Esophagus (tissue), 2 donors: ENCODE measurements at regions not wholly inside any gene's neighbourhood (a gene's known extent, or its start where the extent isn't known, plus 50 kb on each side); places are given as distances from the start of the nearest gene placed in this dataset.

Experiments
- H3K27ac ChIP-seq, 2 donors: one replicate each; pipeline ENCODE4 v1.5.1; 2013; ENCODE audit warnings: low read depth in 2 of 2, mild to moderate bottlenecking in 2 of 2, inconsistent platforms in 1 of 2, low read length in 1 of 2, moderate library complexity in 1 of 2
- H3K27me3 ChIP-seq, 2 donors: one replicate each; pipeline ENCODE4 v1.6.1; 2013; ENCODE audit warnings: low read length in 2 of 2, control low read depth in 1 of 2, mild to moderate bottlenecking in 1 of 2; ENCODE audit not compliant: insufficient read depth in 2 of 2, control insufficient read depth in 1 of 2
- H3K36me3 ChIP-seq, 2 donors: one replicate each; pipeline ENCODE4 v1.6.1; 2013; ENCODE audit warnings: low read length in 1 of 2; ENCODE audit not compliant: control insufficient read depth in 2 of 2, insufficient read depth in 2 of 2
- H3K4me1 ChIP-seq, 2 donors: one replicate each; pipeline ENCODE4 v1.6.1; 2013; ENCODE audit warnings: low read length in 1 of 2; ENCODE audit not compliant: control insufficient read depth in 2 of 2, insufficient read depth in 2 of 2
- H3K4me3 ChIP-seq, 2 donors: one replicate each; pipeline ENCODE4 v1.5.1; 2013; ENCODE audit warnings: low read length in 2 of 2, mild to moderate bottlenecking in 2 of 2, low read depth in 1 of 2, moderate library complexity in 1 of 2
- H3K9me3 ChIP-seq, 2 donors: one replicate each; pipeline ENCODE4 v1.6.1; 2013; ENCODE audit warnings: mild to moderate bottlenecking in 2 of 2, low read depth in 1 of 2, low read length in 1 of 2, moderate library complexity in 1 of 2; ENCODE audit not compliant: control insufficient read depth in 2 of 2, insufficient read depth in 1 of 2
- WGBS, 2 donors: extraction: QIAGEN DNeasy Blood & Tissue Kit; methylation state at CpG; one replicate each; pipeline ENCODE4 v1.1.7; 2013; 5-methylcytosine and 5-hydroxymethylcytosine counted together
- donor health status: healthy with polysubstance abuse.
- donor health status: Bipolar disorder and iron deficiency.

DNA sequence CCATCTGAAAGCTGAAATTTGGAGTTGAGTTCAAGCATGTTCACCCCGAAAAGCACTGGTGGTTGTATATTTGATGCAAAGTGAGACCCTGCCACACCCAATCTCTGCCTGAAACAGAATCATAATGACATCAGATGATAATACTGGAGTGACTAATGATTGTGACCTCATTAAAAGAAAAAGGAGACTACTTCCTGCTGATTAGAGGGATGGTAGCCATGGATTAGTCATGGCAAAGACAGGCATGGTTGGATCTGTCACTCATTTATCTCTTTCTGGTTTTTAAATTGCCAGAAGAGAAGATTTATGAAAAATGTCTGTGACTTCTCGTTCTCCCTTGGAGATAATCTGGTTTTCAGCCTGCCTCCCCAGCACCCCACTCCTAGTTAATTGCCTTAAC lies 101.2 kb downstream of the BAMBI start:
- no peak overlapping the region for H3K27ac ChIP-seq
- no peaks in the 10 kb centered on the region for H3K9me3 ChIP-seq
- WGBS, 2 donors: 72 to 81% methylated on average over 2 of the region's 2 CpGs
- H3K27me3 ChIP-seq: no peaks in the 10 kb centered on the region
- no peaks in the 10 kb centered on the region for H3K4me1 ChIP-seq
- H3K4me3 ChIP-seq: no peak overlapping the region
- no peaks in the 10 kb centered on the region for H3K36me3 ChIP-seq

DNA sequence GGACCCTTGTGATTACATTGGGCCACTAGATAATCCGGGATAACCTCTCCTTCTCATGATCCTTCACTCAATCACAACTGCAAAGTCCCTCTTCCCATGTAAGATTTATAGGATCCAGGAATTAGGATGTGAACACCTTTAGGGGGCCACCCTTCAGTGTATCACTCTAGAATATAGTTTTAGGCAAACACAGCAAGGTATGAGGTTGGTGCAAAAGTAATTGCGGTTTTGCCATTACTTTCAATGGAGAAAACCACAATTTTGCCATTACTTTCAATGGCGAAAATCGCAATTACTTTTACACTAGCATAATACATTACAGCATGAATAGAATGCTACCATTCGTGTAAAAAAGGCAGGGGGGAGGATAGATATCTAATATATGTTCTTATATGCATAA lies 104.0 kb downstream of the BAMBI start:
- WGBS, 2 donors: 77 to 87% methylated on average over 5 of the region's 5 CpGs
- no peak overlapping the region for H3K27ac ChIP-seq

DNA sequence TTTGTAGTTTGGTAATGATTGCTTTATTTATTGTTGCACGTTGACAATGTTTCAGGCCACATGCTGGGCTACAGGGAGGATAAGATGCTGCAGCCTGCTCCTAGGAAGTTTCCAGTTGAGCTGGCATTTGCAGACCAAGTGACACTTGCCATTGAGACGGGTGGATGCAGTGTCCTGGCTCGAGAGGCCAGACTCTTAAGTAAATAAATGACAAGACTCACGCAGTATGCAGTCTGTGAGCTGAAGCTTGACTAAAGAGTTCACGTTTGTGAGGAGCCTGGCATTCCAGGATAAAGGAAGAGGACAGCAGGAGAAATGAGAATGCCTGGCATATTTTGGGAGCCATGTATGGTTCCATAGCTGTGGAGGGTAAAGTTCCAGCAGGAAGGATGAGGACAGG lies 105.8 kb downstream of the BAMBI start:
- Histone ChIP-seq H3K27ac (no peak overlapping the region), H3K36me3 (no peaks in the 10 kb centered on the region), H3K27me3 (no peaks in the 10 kb centered on the region), H3K9me3 (no peaks in the 10 kb centered on the region), H3K4me1 (no peaks in the 10 kb centered on the region), H3K4me3 (no peak overlapping the region)
- WGBS, 2 donors: 71 to 72% methylated on average over 5 of the region's 5 CpGs

More for the DNA sequence above, 104.0 kb downstream of the BAMBI start:
- H3K4me1 ChIP-seq: no peaks in the 10 kb centered on the region
- H3K27me3 ChIP-seq: no peaks in the 10 kb centered on the region
- H3K36me3 ChIP-seq: no peaks in the 10 kb centered on the region
- H3K4me3 ChIP-seq: no peak overlapping the region
- H3K9me3 ChIP-seq: no peaks in the 10 kb centered on the region

DNA sequence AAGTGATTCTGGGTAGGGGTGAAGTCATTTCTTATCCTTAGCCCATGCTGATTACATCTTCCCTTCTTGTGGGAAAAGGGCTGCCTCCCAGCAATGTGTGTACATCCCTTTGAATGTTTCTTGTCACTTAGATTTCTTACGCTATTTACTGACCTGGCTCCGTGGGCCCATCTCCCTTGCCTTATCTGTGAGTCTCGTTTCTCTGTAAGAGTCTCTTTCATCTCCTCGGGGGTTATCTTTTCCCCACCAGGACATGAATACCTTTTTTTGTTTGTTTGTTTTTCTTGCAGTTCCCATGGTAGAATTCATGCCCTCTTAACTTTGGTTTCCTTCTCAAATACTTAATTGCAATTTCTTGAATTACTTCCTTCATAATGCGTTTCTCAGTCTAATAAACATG lies 107.7 kb downstream of the BAMBI start:
- 67 to 72% methylated on average over 5 of the region's 5 CpGs for WGBS, 2 donors
- Histone ChIP-seq H3K27ac (no peak overlapping the region), H3K4me1 (no peaks in the 10 kb centered on the region), H3K4me3 (no peak overlapping the region), H3K9me3 (no peaks in the 10 kb centered on the region), H3K36me3 (no peaks in the 10 kb centered on the region), H3K27me3 (no peaks in the 10 kb centered on the region)

DNA sequence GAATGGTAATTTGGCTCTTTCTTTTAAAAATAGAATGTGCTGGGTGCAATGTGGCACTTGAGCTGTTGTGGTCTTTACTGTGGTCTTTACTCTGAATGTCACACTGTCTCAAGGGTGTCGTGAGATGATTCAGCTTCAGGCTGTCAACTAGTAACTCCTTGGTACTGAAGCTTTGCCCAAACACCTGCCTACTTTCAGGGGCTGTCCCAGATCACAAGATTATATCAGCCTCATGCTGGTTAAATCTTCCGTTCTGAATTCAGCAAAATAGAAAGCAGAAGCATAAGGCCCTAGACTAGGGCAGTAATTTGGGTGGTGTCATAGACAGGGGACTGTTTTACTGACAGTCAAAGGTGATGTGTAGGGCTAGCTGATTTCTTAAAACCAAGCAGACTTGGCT lies 110.9 kb downstream of the BAMBI start:
- no peaks in the 10 kb centered on the region for H3K9me3 ChIP-seq
- 70 to 85% methylated on average over 2 of the region's 2 CpGs for WGBS, 2 donors
- H3K27me3 ChIP-seq: no peaks in the 10 kb centered on the region
- H3K4me3 ChIP-seq: no peak overlapping the region
- H3K4me1 ChIP-seq: no peaks in the 10 kb centered on the region
- H3K36me3 ChIP-seq: no peaks in the 10 kb centered on the region
- H3K27ac ChIP-seq: no peak overlapping the region

DNA sequence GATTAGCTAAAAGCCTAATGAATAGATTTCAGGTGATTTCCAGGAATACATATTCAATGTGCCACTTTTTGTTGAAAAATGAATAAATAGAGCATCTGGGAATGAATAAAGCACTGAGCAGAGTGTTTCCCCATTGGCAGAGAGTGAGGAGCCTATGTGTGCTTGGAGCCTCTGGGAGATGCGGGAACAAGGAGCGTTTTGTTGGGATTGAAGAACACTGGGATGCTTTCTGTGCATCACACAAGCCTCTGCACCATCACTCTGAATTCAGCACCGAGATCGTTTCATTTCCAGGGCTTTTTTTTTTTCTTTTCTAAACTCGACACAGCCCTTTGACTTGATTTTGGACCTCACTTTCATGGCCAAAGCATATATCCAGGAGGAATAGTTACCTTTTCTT lies 111.4 kb downstream of the BAMBI start:
- H3K27me3 ChIP-seq: no peaks in the 10 kb centered on the region
- 83 to 86% methylated on average over 5 of the region's 5 CpGs for WGBS, 2 donors
- H3K36me3 ChIP-seq: no peaks in the 10 kb centered on the region
- H3K4me3 ChIP-seq: no peak overlapping the region
- no peaks in the 10 kb centered on the region for H3K4me1 ChIP-seq
- H3K9me3 ChIP-seq: no peaks in the 10 kb centered on the region
- no peak overlapping the region for H3K27ac ChIP-seq

DNA sequence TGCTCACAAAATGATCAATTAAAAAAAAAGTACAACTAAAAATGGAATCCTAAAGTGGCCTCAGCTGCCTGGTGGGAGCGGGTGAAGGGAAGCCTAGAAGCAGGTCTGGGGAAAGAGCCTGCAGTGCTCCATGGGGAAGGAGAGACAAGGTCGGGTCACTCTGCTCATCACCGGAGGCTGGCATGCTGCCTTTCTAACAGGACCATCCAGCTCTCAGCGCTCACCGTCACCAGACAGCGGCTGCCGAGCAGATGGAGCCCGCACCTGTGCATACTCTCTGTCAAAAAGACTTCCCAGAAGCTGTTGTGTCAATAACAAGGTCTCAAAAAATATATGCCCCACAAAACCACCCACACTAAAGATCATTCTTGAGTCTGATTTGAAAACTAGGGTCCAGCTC lies 112.8 kb downstream of the BAMBI start:
- Histone ChIP-seq H3K4me1 (no peaks in the 10 kb centered on the region), H3K9me3 (no peaks in the 10 kb centered on the region), H3K27me3 (no peaks in the 10 kb centered on the region), H3K4me3 (no peak overlapping the region), H3K36me3 (no peaks in the 10 kb centered on the region), H3K27ac (no peak overlapping the region)
- WGBS, 2 donors: 88 to 91% methylated on average over 8 of the region's 8 CpGs

DNA sequence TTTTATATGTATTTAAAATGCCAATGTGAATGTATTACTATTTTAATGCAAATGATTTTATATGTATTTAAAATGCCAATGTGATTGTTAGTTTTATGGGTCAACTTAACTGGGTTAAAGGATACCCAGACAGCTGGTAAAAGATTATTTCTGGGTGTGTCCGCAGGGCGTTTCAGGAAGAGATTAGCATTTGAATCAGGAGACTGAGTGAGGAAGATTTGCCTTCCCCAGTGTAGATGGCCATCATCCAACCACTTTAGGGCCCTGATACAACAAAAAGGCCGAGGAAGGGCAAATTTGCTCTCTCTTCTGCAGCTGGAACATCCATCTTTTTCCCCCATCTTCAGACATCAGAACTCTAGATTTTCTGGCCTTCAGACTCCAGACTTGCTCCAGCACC lies 116.2 kb downstream of the BAMBI start:
- 64 to 69% methylated on average over 3 of the region's 3 CpGs for WGBS, 2 donors
- H3K27ac ChIP-seq: no peak overlapping the region
- no peaks in the 10 kb centered on the region for H3K4me1 ChIP-seq
- no peak overlapping the region for H3K4me3 ChIP-seq
- H3K9me3 ChIP-seq: no peaks in the 10 kb centered on the region
- no peaks in the 10 kb centered on the region for H3K36me3 ChIP-seq
- H3K27me3 ChIP-seq: no peaks in the 10 kb centered on the region

DNA sequence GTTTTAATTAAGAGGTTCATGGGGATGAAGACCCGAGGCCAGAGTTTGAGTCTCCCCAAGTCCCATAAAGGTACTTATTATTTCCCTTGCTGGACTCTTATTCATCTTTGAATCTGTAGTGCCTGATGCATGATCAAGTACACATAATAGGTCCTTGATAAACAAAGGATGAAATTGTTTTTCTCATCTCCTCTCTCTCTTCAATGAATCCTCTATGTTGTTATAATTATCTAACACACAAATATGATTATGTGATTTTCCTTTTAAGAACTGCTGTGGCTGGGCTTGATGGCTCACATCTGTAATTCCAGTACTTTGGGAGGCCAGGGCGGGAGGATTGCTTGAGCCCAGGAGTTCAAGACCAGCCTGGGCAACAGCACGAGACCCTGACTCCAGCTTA lies 117.7 kb downstream of the BAMBI start:
- Histone ChIP-seq H3K27ac (no peak overlapping the region), H3K36me3 (no peaks in the 10 kb centered on the region), H3K4me3 (no peak overlapping the region), H3K9me3 (no peaks in the 10 kb centered on the region), H3K4me1 (no peaks in the 10 kb centered on the region), H3K27me3 (no peaks in the 10 kb centered on the region)
- 94 to 95% methylated on average over 3 of the region's 3 CpGs for WGBS, 2 donors

DNA sequence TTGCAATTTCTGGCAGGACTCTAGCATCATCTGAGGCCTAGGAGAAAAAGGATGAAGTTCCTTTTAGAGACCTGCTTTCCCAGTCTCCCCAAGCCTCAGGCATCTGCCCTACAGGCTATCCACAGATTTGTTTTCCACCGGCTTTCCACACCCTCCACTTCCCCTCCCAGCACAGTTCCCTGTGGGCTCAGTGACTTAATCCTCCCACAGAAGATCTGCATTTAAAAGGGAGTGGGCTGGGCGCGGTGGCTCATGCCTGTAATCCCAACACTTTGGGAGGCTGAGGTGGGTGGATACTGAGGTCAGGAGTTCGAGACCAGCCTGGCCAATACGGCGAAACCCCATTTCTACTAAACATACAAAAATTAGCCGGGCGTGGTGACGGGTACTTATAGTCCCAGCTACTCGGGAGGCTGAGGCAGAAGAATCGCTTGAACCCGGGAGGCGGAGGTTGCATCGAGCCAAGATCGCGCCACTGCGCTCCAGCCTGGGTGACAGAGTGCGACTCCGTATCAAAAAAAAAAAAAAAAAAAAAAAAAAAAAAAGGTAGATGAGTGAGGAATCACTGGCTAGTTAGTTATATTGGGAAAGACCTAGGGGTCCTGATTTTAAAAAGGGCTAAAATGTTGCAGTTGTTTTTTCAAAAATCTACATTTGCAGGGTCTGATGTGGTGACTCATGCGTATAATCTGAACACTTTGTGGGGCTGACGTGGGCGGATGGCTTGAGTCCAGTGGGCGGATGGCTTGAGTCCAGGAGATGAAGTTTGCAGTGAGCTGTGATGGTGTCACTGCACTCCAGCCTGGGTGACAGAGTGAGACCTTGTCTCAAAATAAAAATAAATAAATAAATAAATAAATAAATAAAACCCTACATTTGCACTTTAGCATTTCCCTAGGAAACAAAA lies 119.5 kb downstream of the BAMBI start:
- Histone ChIP-seq H3K4me1 (no peaks in the 10 kb centered on the region), H3K27me3 (peaks cover 0 to 2% of the 10 kb centered on the region in 2 donors), H3K4me3 (no peak overlapping the region), H3K9me3 (no peaks in the 10 kb centered on the region), H3K27ac (no peak overlapping the region), H3K36me3 (no peaks in the 10 kb centered on the region)
- 85 to 91% methylated on average over 23 of the region's 23 CpGs for WGBS, 2 donors
